ENCODE measurements at regions not wholly inside any gene's neighbourhood (a gene's known extent, or its start where the extent isn't known, plus 50 kb on each side); places are given as distances from the start of the nearest gene placed in this dataset.
A peak's percentile ranks its signal among the peaks of the same experiment; 100 is the strongest.

DNA sequence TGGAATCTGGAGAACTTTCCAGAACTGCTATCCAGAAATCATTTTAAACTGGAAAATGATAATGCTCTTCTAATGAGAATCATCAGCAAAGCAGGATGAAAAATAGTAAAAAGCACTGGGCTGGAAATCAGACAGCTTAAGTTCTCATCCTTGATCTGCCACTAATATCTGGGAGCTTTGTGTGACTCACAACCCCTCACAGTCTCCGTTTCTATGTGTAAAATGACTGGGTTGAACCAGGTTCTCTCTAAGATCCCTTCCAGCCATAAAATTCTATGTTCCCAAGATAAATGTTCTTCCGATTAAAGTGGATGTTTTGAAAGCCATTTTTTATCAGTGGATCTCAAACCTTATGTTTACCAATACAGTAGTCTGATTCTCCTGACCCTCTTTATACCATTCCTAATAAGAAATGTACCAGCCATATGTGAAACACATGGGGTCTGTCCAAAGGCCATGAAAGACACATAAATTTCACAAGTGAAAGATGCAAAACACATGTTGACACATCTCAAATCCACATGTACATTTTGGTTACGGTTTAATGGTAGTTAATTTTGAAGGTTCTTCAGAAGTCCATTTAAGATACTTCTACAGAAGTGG, 188.8 kb downstream of the EN1 start:
- no peaks in the 10 kb centered on the region for H3K4me1 ChIP-seq (replicated peaks in 1 of 2; ENCODE audit: control insufficient read depth in 2 of 2, insufficient read depth in 2 of 2, low read length in 2 of 2)
- no TSS peak for BruUV-seq (replicated peaks)
- POLR2A ChIA-PET: no interaction called here
- no peaks in the 10 kb centered on the region for H3K27me3 ChIP-seq (ENCODE audit: control insufficient read depth in 2 of 2, insufficient read depth in 2 of 2, low read length in 2 of 2)
- H3K36me3 ChIP-seq (ENCODE audit: control insufficient read depth, insufficient read depth, low read length): no peaks in the 10 kb centered on the region
- DNase-seq (ENCODE audit: extremely low read depth in 1 of 4, low spot score in 3 of 4) (no peak), ATAC-seq (no peak), FAIRE-seq (no peak)
- intact Hi-C loops (cut with micrococcal nuclease) (no loop called here), in situ Hi-C loops (cut with MboI) (no loop called here)
- H3K79me2 ChIP-seq (ENCODE audit: control insufficient read depth, insufficient read depth, low read length): no peaks in the 10 kb centered on the region
- H3K9me1 ChIP-seq (ENCODE audit: control insufficient read depth, insufficient read depth, low read length): no peaks in the 10 kb centered on the region
- 8% methylated on average over 3 of the region's 3 CpGs for WGBS (ENCODE audit: insufficient coverage, low coverage, missing lambda C conversion rate)
- 0 out of 2 replicates have a peak overlapping the region, but pooled peaks have one; percentile 6 for H2AFZ ChIP-seq (ENCODE audit: low read depth, low read length)
- TF ChIP-seq RFX7 (CRISPR knock-in tag; IDR thresholded peaks at IDR 0.05) (no peak), RBM34 (IDR thresholded peaks at IDR 0.05; ENCODE audit: borderline replicate concordance, insufficient read depth, low read length) (no peak), GTF2E2 (tag; IDR thresholded peaks at IDR 0.05) (no peak), STAT5A (IDR thresholded peaks at IDR 0.05; ENCODE audit: borderline replicate concordance, low read length) (no peak), ZZZ3 (IDR thresholded peaks at IDR 0.05) (no peak), ZNF586 (CRISPR knock-in tag; conservative IDR thresholded peaks at IDR 0.05) (no peak), SMAD3 (CRISPR knock-in tag; conservative IDR thresholded peaks at IDR 0.05) (no peak), ZNF830 (CRISPR knock-in tag; IDR thresholded peaks at IDR 0.05) (no peak), POLR2A (conservative IDR thresholded peaks at IDR 0.05) (no peak)
- TF ChIP-seq, protein P1, sequence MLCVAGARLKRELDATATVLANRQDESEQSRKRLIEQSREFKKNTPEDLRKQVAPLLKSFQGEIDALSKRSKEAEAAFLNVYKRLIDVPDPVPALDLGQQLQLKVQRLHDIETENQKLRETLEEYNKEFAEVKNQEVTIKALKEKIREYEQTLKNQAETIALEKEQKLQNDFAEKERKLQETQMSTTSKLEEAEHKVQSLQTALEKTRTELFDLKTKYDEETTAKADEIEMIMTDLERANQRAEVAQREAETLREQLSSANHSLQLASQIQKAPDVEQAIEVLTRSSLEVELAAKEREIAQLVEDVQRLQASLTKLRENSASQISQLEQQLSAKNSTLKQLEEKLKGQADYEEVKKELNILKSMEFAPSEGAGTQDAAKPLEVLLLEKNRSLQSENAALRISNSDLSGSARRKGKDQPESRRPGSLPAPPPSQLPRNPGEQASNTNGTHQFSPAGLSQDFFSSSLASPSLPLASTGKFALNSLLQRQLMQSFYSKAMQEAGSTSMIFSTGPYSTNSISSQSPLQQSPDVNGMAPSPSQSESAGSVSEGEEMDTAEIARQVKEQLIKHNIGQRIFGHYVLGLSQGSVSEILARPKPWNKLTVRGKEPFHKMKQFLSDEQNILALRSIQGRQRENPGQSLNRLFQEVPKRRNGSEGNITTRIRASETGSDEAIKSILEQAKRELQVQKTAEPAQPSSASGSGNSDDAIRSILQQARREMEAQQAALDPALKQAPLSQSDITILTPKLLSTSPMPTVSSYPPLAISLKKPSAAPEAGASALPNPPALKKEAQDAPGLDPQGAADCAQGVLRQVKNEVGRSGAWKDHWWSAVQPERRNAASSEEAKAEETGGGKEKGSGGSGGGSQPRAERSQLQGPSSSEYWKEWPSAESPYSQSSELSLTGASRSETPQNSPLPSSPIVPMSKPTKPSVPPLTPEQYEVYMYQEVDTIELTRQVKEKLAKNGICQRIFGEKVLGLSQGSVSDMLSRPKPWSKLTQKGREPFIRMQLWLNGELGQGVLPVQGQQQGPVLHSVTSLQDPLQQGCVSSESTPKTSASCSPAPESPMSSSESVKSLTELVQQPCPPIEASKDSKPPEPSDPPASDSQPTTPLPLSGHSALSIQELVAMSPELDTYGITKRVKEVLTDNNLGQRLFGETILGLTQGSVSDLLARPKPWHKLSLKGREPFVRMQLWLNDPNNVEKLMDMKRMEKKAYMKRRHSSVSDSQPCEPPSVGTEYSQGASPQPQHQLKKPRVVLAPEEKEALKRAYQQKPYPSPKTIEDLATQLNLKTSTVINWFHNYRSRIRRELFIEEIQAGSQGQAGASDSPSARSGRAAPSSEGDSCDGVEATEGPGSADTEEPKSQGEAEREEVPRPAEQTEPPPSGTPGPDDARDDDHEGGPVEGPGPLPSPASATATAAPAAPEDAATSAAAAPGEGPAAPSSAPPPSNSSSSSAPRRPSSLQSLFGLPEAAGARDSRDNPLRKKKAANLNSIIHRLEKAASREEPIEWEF (CRISPR knock-in tag; IDR thresholded peaks at IDR 0.05): no peak
- TF ChIP-seq, protein P2, sequence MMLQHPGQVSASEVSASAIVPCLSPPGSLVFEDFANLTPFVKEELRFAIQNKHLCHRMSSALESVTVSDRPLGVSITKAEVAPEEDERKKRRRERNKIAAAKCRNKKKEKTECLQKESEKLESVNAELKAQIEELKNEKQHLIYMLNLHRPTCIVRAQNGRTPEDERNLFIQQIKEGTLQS (IDR thresholded peaks at IDR 0.05): no peak
- TF ChIP-seq, protein P2 (CRISPR knock-in tag; conservative IDR thresholded peaks at IDR 0.05): no peak
- no peak overlapping the region for H3K9ac ChIP-seq (ENCODE audit: insufficient read depth in 1 of 2, low read depth in 2 of 2, low read length in 2 of 2)
- H3K27ac ChIP-seq (ENCODE audit: extremely low read depth, low read depth, low read length): no peak overlapping the region
- H3K4me3 ChIP-seq: no peak overlapping the region
- no peaks in the 10 kb centered on the region for H4K20me1 ChIP-seq (replicated peaks; ENCODE audit: control insufficient read depth, insufficient read depth, low read length)
- CTCF ChIA-PET (ENCODE audit: low intra/inter-chr PET ratio): no interaction called here
- no peak overlapping the region for H3K4me2 ChIP-seq (ENCODE audit: insufficient read depth, low read length)
- H3K9me3 ChIP-seq (replicated peaks; ENCODE audit: control insufficient read depth, insufficient read depth, low read depth, low read length): no peaks in the 10 kb centered on the region

Data from K562 (cell line).